GM12874 (cell line): ENCODE measurements at regions not wholly inside any gene's neighbourhood (a gene's known extent, or its start where the extent isn't known, plus 50 kb on each side); places are given as distances from the start of the nearest gene placed in this dataset.

ENCODE experiments used
- CTCF ChIP-seq: IDR thresholded peaks from 2 replicates; pipeline ENCODE4 v1.5.1; 2011; ENCODE audit warnings: low read depth, mild to moderate bottlenecking, control low read depth, low read length, moderate library complexity; ENCODE audit not compliant: insufficient read depth

- no peak for TF ChIP-seq CTCF
These were observed 796.2 kb upstream of the EPHA7 start for GRCh38 chr6:94215552-94215951.

GRCh38 chr6:94213226-94213625 is 793.9 kb upstream of the EPHA7 start:
- no peak for TF ChIP-seq CTCF

GRCh38 chr6:94196891-94197290 is 777.5 kb upstream of the EPHA7 start:
- TF ChIP-seq CTCF: no peak

- no peak for TF ChIP-seq CTCF
These were observed 770.7 kb upstream of the EPHA7 start for GRCh38 chr6:94190030-94190429.

- no peak for TF ChIP-seq CTCF
These were observed 765.5 kb upstream of the EPHA7 start for GRCh38 chr6:94184666-94185464.

- no peak for TF ChIP-seq CTCF
These were observed 758.1 kb upstream of the EPHA7 start for GRCh38 chr6:94177429-94177828.

- TF ChIP-seq CTCF: no peak
These were observed 756.1 kb upstream of the EPHA7 start for GRCh38 chr6:94175465-94175864.
